OCI-LY7 (cell line): ENCODE measurements at regions not wholly inside any gene's neighbourhood (a gene's known extent, or its start where the extent isn't known, plus 50 kb on each side); places are given as distances from the start of the nearest gene placed in this dataset.

Source experiments
- BruUV-seq: library from RNA; stranded (reverse); fragments of 400-500 nt; replicated peaks from 2 replicates; lab custom pipeline; 2021; lab: Mats Ljungman, UMichigan
- CTCF ChIA-PET: fragments of 300-600 bp; sonication (Branson Sonifier 250); formaldehyde crosslinking; loops from one replicate; lab custom pipeline; 2022; ENCODE audit warnings: antibody characterized with exemption; ENCODE audit not compliant: unreplicated experiment; lab: Charles Lee
- POLR2A ChIA-PET: fragments of 300-600 bp; sonication (Branson Sonifier 250); formaldehyde crosslinking; loops from one replicate; lab custom pipeline; 2022; ENCODE audit warnings: antibody characterized with exemption; lab: Charles Lee
- DNase-seq: peaks from one replicate; pipeline ENCODE4 v3.0.0-alpha.2; 2015; ENCODE audit warnings: low spot score
- H2AFZ ChIP-seq: fragments of 200-600 bp; sonication (generic), shearing (Covaris generic); 2 replicates; pipeline ENCODE4 v1.6.1; 2014; ENCODE audit warnings: mild to moderate bottlenecking, antibody characterized with exemption, low read length, moderate library complexity
- H3K27ac ChIP-seq: fragments of 200-600 bp; sonication (generic); 2 replicates; pipeline ENCODE4 v1.5.1; 2014; ENCODE audit warnings: mixed run types, low read depth, mild to moderate bottlenecking, moderate library complexity, low read length, inconsistent platforms; ENCODE audit not compliant: poor library complexity, severe bottlenecking
- H3K36me3 ChIP-seq: fragments of 200-600 bp; sonication (generic); 2 replicates; pipeline ENCODE4 v1.6.1; 2014; ENCODE audit warnings: mild to moderate bottlenecking, antibody characterized with exemption, low read length, moderate library complexity, mixed read lengths; ENCODE audit not compliant: insufficient read depth
- H3K4me1 ChIP-seq: fragments of 200-600 bp; sonication (generic); 2 replicates; pipeline ENCODE4 v1.5.1; 2014; ENCODE audit warnings: mild to moderate bottlenecking, low read length; ENCODE audit not compliant: insufficient read depth, poor library complexity, severe bottlenecking
- H3K4me2 ChIP-seq: fragments of 200-600 bp; sonication (generic); 2 replicates; pipeline ENCODE4 v1.6.1; 2014; ENCODE audit warnings: mild to moderate bottlenecking, low read length
- H3K4me3 ChIP-seq: fragments of 200-600 bp; sonication (generic); 2 replicates; pipeline ENCODE4 v1.5.1; 2014; ENCODE audit warnings: mild to moderate bottlenecking, low read depth, low read length; ENCODE audit not compliant: poor library complexity, severe bottlenecking
- H3K79me2 ChIP-seq: fragments of 200-600 bp; sonication (generic); 2 replicates; pipeline ENCODE4 v1.6.1; 2016; ENCODE audit warnings: low read depth, mild to moderate bottlenecking, low read length, moderate library complexity, mixed read lengths; ENCODE audit not compliant: insufficient read depth
- H3K9me2 ChIP-seq: fragments of 200-600 bp; sonication (generic); 2 replicates; pipeline ENCODE4 v1.6.1; 2016; ENCODE audit warnings: mild to moderate bottlenecking, low read length, mixed read lengths; ENCODE audit not compliant: insufficient read depth
- H3K9me3 ChIP-seq: fragments of 200-600 bp; sonication (generic); 2 replicates; pipeline ENCODE4 v1.6.1; 2014; ENCODE audit warnings: mild to moderate bottlenecking, mixed run types, low read length, mixed read lengths
- H4K20me1 ChIP-seq: fragments of 200-600 bp; sonication (generic); 2 replicates; pipeline ENCODE4 v1.6.1; 2014; ENCODE audit warnings: mild to moderate bottlenecking, antibody characterized with exemption, low read length, moderate library complexity, mixed read lengths; ENCODE audit not compliant: insufficient read depth
- CTCF ChIP-seq: fragments of 200-600 bp; sonication (generic); conservative IDR thresholded peaks from 2 replicates; pipeline ENCODE4 v1.5.1; 2014; ENCODE audit warnings: mild to moderate bottlenecking, antibody characterized with exemption, low read length, moderate library complexity, mixed read lengths
- EZH2phosphoT487 ChIP-seq: fragments of 200-600 bp; sonication (generic); IDR thresholded peaks from 2 replicates; pipeline ENCODE4 v1.6.1; 2018; ENCODE audit warnings: low read depth, borderline replicate concordance, mild to moderate bottlenecking, mixed run types, antibody characterized with exemption, low read length, moderate library complexity, mixed read lengths
- intact Hi-C: fragments of 100-400 bp; cut with micrococcal nuclease; formaldehyde crosslinking; loops from one replicate; pipeline ENCODE4 v1.10.0; 2022; ENCODE audit not compliant: unreplicated experiment

- Histone ChIP-seq H4K20me1 (no peaks in the 10 kb centered on the region), H3K79me2 (no peaks in the 10 kb centered on the region), H3K27ac (no peak overlapping the region), H3K4me3 (no peak overlapping the region), H2AFZ (no peak overlapping the region), H3K4me2 (no peak overlapping the region), H3K9me2 (no peaks in the 10 kb centered on the region), H3K36me3 (no peaks in the 10 kb centered on the region), H3K4me1 (no peaks in the 10 kb centered on the region), H3K9me3 (no peaks in the 10 kb centered on the region; the same call in 1 of the 2 replicates)
- ChIA-PET CTCF (no interaction called here), POLR2A (interaction anchor here (0.6 kb wide), 1 partner anchor 161 kb away, joined by 3 read pairs; no protein-coding TSS in a partner anchor)
- no peak for TF ChIP-seq CTCF
- TF ChIP-seq EZH2phosphoT487 = no peak
- no TSS peak for BruUV-seq
- no peak for DNase-seq
- intact Hi-C loops = no loop called here
These were observed 388.0 kb upstream of the LRRTM4 start for GRCh38 chr2:77910136-77910535.

- Histone ChIP-seq H3K79me2 (no peaks in the 10 kb centered on the region), H3K4me1 (no peaks in the 10 kb centered on the region), H3K9me3 (no peaks in the 10 kb centered on the region), H3K9me2 (no peaks in the 10 kb centered on the region; the same call in 1 of the 2 replicates), H3K27ac (no peak overlapping the region), H3K4me2 (no peak overlapping the region), H4K20me1 (no peaks in the 10 kb centered on the region), H3K4me3 (no peak overlapping the region), H3K36me3 (no peaks in the 10 kb centered on the region), H2AFZ (no peak overlapping the region)
- ChIA-PET POLR2A (no interaction called here), CTCF (no interaction called here)
- no peak for TF ChIP-seq CTCF
- no peak for TF ChIP-seq EZH2phosphoT487
- intact Hi-C loops = no loop called here
- DNase-seq = no peak
- no TSS peak for BruUV-seq
These were observed 398.7 kb upstream of the LRRTM4 start for GRCh38 chr2:77920838-77921366.

- CTCF ChIA-PET = no interaction called here
- POLR2A ChIA-PET = no interaction called here
- H2AFZ ChIP-seq = no peak overlapping the region
These were observed 400.4 kb upstream of the LRRTM4 start for GRCh38 chr2:77922567-77922966.

More at GRCh38 chr2:77922567-77922966, 400.4 kb upstream of the LRRTM4 start:
- intact Hi-C loops = no loop called here
- H3K79me2 ChIP-seq = no peaks in the 10 kb centered on the region
- DNase-seq = no peak
- H3K27ac ChIP-seq = no peak overlapping the region
- no peak overlapping the region for H3K4me2 ChIP-seq
- H4K20me1 ChIP-seq = no peaks in the 10 kb centered on the region
- TF ChIP-seq CTCF (no peak), EZH2phosphoT487 (no peak)
- H3K9me3 ChIP-seq = no peaks in the 10 kb centered on the region
- H3K4me3 ChIP-seq = no peak overlapping the region
- H3K4me1 ChIP-seq = no peaks in the 10 kb centered on the region
- H3K36me3 ChIP-seq = no peaks in the 10 kb centered on the region
- H3K9me2 ChIP-seq = no peaks in the 10 kb centered on the region; the same call in 1 of the 2 replicates
- BruUV-seq = no TSS peak
